ENCODE measurements at regions not wholly inside any gene's neighbourhood (a gene's known extent, or its start where the extent isn't known, plus 50 kb on each side); places are given as distances from the start of the nearest gene placed in this dataset.

DNA sequence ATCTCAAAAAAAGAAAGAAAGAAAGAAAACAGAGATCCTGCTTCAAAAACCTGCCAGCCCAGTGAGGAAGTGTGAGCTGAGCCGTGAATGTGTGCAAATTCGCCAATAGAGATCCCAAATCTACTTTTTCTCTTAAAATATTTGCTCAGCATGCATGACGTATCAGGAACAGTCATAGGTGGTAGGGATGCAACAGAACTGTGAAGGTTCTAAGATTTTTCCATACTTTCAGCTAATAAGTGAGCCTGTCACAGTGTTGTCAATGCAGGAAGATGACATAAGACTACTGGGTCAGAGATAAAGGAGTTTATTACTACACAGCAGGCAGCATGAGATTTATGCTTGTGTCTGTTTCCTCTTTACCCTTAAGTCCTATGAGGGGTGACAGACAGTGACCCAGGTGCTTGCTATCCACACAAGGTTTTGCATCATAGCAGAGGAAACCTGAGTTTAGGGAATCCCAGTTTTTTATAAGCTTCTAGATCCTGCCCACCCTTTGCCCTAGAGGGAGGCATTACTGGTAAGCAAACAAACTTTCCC lies 273.4 kb downstream of the BMP7 start:
- no peak for TF ChIP-seq CTCF (IDR thresholded peaks at IDR 0.05; ENCODE audit: insufficient read depth, low read length, poor library complexity, severe bottlenecking)
- no peak for DNase-seq (ENCODE audit: extremely low read depth, insufficient read length)
- H3K4me3 ChIP-seq (replicated peaks; ENCODE audit: low read depth, low read length), result no peak overlapping the region
- no peaks in the 10 kb centered on the region for H3K36me3 ChIP-seq (ENCODE audit: control insufficient read depth, insufficient read depth, low read length)
- no peaks in the 10 kb centered on the region; the same call in 1 of the 2 replicates for H3K27me3 ChIP-seq (replicated peaks; ENCODE audit: control insufficient read depth, insufficient read depth, low read length)

DNA sequence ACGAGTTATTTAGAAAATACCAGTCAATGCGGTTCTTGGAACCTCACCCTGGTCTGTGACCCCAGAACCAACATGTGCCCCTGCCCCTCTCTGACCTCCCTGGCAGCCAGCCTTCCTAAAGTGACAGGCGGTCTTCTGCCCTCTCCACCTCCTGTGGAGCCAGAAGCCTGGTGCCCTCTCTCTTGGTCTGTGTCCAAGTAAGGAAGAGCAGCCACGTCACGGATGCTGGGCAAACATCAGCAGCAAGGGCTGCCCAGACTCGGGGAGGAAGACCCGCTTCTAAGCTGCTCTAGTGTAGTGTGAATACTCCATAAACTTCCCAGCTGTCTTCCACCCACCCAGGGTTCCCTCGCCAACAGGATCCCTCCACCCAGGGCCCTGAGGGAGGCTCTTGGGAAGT lies 272.4 kb downstream of the BMP7 start:
- H3K4me3 ChIP-seq (replicated peaks; ENCODE audit: low read depth, low read length), result no peak overlapping the region
- no peaks in the 10 kb centered on the region for H3K36me3 ChIP-seq (ENCODE audit: control insufficient read depth, insufficient read depth, low read length)
- no peak for DNase-seq (ENCODE audit: extremely low read depth, insufficient read length)
- TF ChIP-seq CTCF (IDR thresholded peaks at IDR 0.05; ENCODE audit: insufficient read depth, low read length, poor library complexity, severe bottlenecking), result no peak
- H3K27me3 ChIP-seq (replicated peaks; ENCODE audit: control insufficient read depth, insufficient read depth, low read length), result no peaks in the 10 kb centered on the region; the same call in 1 of the 2 replicates

GRCh38 chr20:56995149-56995548 lies 271.3 kb downstream of the BMP7 start:
- DNase-seq (ENCODE audit: extremely low read depth, insufficient read length), result no peak
- H3K36me3 ChIP-seq (ENCODE audit: control insufficient read depth, insufficient read depth, low read length), result no peaks in the 10 kb centered on the region
- no peaks in the 10 kb centered on the region; the same call in 1 of the 2 replicates for H3K27me3 ChIP-seq (replicated peaks; ENCODE audit: control insufficient read depth, insufficient read depth, low read length)
- TF ChIP-seq CTCF (IDR thresholded peaks at IDR 0.05; ENCODE audit: insufficient read depth, low read length, poor library complexity, severe bottlenecking), result no peak
- H3K4me3 ChIP-seq (replicated peaks; ENCODE audit: low read depth, low read length), result no peak overlapping the region

DNA sequence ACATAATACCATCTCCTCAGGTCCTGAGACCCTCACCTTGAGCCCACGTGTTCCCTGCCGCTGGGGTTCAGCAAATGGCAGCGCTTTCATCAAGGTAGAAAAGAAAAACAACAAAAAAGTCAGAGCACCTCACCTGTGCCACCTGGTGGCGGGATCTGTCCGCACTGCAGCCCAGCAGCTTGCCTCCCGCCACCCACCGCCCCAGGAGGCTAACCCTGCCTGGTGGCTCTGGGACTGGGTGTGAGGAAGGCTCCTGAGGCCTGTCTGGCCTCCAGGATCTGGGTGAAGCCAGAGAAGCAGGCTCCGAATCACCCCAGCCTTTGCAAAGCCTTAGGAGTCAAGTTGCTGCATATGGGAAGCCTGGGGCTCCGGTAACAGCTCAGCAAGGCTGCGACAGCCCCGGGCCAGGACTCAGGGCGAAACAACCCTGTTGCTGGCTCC lies 270.8 kb downstream of the BMP7 start:
- TF ChIP-seq CTCF (IDR thresholded peaks at IDR 0.05; ENCODE audit: insufficient read depth, low read length, poor library complexity, severe bottlenecking), result peak; percentile 74
- no peak for DNase-seq (ENCODE audit: extremely low read depth, insufficient read length)
- Histone ChIP-seq H3K27me3 (replicated peaks; ENCODE audit: control insufficient read depth, insufficient read depth, low read length) (no peaks in the 10 kb centered on the region; the same call in 1 of the 2 replicates), H3K4me3 (replicated peaks; ENCODE audit: low read depth, low read length) (no peak overlapping the region), H3K36me3 (ENCODE audit: control insufficient read depth, insufficient read depth, low read length) (no peaks in the 10 kb centered on the region)

DNA sequence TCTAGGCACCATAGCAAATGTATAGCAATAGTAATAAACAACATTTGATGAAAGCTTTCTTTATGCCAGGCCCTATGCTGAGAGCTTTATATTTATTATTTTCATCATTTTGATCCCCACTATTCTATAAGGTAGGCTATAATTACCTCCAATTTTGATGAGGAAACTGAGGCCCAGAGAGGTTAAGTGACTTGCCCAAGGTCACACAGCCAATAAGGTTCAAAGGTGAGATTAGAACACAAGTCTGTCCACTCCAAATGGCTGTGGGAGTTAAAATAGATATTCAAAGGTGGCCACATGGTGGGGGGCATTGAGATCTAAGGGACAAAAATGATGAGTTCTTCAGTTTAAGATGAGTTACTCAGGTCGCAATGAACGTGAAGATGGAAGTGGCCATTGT lies 269.9 kb downstream of the BMP7 start:
- Histone ChIP-seq H3K36me3 (ENCODE audit: control insufficient read depth, insufficient read depth, low read length) (no peaks in the 10 kb centered on the region), H3K27me3 (replicated peaks; ENCODE audit: control insufficient read depth, insufficient read depth, low read length) (no peaks in the 10 kb centered on the region; the same call in 1 of the 2 replicates), H3K4me3 (replicated peaks; ENCODE audit: low read depth, low read length) (no peak overlapping the region)
- no peak for TF ChIP-seq CTCF (IDR thresholded peaks at IDR 0.05; ENCODE audit: insufficient read depth, low read length, poor library complexity, severe bottlenecking)
- no peak for DNase-seq (ENCODE audit: extremely low read depth, insufficient read length)

DNA sequence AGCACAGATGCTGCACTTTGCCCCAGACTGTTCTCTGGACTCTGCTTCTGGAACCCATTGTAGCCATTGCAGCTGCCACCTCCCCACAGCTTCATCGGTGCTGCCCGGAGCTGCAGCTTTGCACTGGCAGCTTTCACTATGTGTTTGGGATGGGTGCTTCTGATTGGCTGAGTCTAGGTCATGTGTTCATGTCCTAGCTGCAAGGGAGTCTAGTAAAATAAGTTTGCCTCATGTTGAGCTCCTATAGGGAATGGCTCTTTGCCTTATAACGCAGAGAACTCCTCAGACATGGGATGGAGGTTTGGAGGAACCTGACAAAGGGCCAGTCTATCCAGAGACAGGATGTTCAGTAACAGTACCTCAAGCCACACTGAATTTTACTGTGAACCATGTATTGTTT lies 268.0 kb downstream of the BMP7 start:
- no peak for DNase-seq (ENCODE audit: extremely low read depth, insufficient read length)
- no peaks in the 10 kb centered on the region for H3K27me3 ChIP-seq (replicated peaks; ENCODE audit: control insufficient read depth, insufficient read depth, low read length)
- H3K36me3 ChIP-seq (ENCODE audit: control insufficient read depth, insufficient read depth, low read length), result no peaks in the 10 kb centered on the region
- no peak for TF ChIP-seq CTCF (IDR thresholded peaks at IDR 0.05; ENCODE audit: insufficient read depth, low read length, poor library complexity, severe bottlenecking)
- H3K4me3 ChIP-seq (replicated peaks; ENCODE audit: low read depth, low read length), result no peak overlapping the region

Measured in GM06990 (cell line).